PC-3 (cell line): ENCODE measurements at regions not wholly inside any gene's neighbourhood (a gene's known extent, or its start where the extent isn't known, plus 50 kb on each side); places are given as distances from the start of the nearest gene placed in this dataset.

Source experiments
- EZH2 ChIP-seq: fragments of 300-600 bp; sonication (generic); IDR thresholded peaks from one replicate; pipeline ENCODE4 v1.6.1; 2017; ENCODE audit warnings: antibody characterized with exemption, mild to moderate bottlenecking, low read length; ENCODE audit not compliant: unreplicated experiment
- EZH2phosphoT487 ChIP-seq: fragments of 300-600 bp; sonication (generic); IDR thresholded peaks from 2 replicates; pipeline ENCODE4 v1.6.1; 2018; ENCODE audit warnings: mild to moderate bottlenecking, antibody characterized with exemption, low read length, borderline replicate concordance
- TF ChIP-seq, protein P1 (sequence below): fragments of 300-600 bp; sonication (generic); conservative IDR thresholded peaks from 2 replicates; pipeline ENCODE4 v1.5.1; 2017; ENCODE audit warnings: antibody characterized with exemption, low read depth, mild to moderate bottlenecking, low read length

DNA sequence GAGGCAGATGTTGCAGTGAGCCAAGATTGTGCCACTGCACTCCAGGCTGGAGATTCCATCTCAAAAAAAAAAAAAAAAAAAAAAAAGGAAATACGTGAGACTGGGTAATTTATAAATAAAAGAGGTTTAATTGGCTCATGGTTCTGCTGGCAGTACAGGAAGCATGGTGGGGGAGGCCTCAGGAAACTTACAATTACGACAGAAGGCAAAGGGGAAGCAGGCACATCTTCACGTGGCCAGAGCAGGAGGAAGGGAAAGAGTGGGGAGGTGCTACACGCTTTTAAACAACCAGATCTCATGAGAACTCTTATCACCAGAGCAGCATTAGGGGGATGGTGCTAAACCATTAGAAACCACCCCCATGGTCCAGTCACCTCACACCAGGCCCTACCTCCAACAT lies 138.2 kb upstream of the IL12A start:
- TF ChIP-seq, protein P1, sequence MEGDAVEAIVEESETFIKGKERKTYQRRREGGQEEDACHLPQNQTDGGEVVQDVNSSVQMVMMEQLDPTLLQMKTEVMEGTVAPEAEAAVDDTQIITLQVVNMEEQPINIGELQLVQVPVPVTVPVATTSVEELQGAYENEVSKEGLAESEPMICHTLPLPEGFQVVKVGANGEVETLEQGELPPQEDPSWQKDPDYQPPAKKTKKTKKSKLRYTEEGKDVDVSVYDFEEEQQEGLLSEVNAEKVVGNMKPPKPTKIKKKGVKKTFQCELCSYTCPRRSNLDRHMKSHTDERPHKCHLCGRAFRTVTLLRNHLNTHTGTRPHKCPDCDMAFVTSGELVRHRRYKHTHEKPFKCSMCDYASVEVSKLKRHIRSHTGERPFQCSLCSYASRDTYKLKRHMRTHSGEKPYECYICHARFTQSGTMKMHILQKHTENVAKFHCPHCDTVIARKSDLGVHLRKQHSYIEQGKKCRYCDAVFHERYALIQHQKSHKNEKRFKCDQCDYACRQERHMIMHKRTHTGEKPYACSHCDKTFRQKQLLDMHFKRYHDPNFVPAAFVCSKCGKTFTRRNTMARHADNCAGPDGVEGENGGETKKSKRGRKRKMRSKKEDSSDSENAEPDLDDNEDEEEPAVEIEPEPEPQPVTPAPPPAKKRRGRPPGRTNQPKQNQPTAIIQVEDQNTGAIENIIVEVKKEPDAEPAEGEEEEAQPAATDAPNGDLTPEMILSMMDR: no peak
- TF ChIP-seq EZH2 (no peak), EZH2phosphoT487 (no peak)
